ENCODE measurements at regions not wholly inside any gene's neighbourhood (a gene's known extent, or its start where the extent isn't known, plus 50 kb on each side); places are given as distances from the start of the nearest gene placed in this dataset.

GRCh38 chr12:59867689-59868088 is 271.9 kb downstream of the SLC16A7 start:
- Histone ChIP-seq H3K27ac (ENCODE audit: insufficient read depth, low read depth, low read length, poor library complexity, severe bottlenecking) (no peak overlapping the region), H3K4me3 (ENCODE audit: insufficient read depth, low read depth, low read length) (no peak overlapping the region), H3K36me3 (ENCODE audit: control insufficient read depth, insufficient read depth, low read length) (no peaks in the 10 kb centered on the region), H3K9me3 (ENCODE audit: control insufficient read depth, low read length) (no peaks in the 10 kb centered on the region), H3K4me1 (ENCODE audit: control insufficient read depth, insufficient read depth, low read length) (no peaks in the 10 kb centered on the region), H3K27me3 (ENCODE audit: control insufficient read depth, insufficient read depth, low read length, poor library complexity, severe bottlenecking) (no peaks in the 10 kb centered on the region)
- WGBS, 2 experiments, result 85 to 86% methylated on average over 2 of the region's 2 CpGs

- H3K27me3 ChIP-seq (ENCODE audit: control insufficient read depth, insufficient read depth, low read length, poor library complexity, severe bottlenecking), result no peaks in the 10 kb centered on the region
- WGBS, 2 experiments, result 92 to 93% methylated on average over 2 of the region's 2 CpGs
- no peaks in the 10 kb centered on the region for H3K9me3 ChIP-seq (ENCODE audit: control insufficient read depth, low read length)
- H3K4me3 ChIP-seq (ENCODE audit: insufficient read depth, low read depth, low read length), result no peak overlapping the region
- no peaks in the 10 kb centered on the region for H3K4me1 ChIP-seq (ENCODE audit: control insufficient read depth, insufficient read depth, low read length)
- H3K36me3 ChIP-seq (ENCODE audit: control insufficient read depth, insufficient read depth, low read length), result no peaks in the 10 kb centered on the region
- H3K27ac ChIP-seq (ENCODE audit: insufficient read depth, low read depth, low read length, poor library complexity, severe bottlenecking), result no peak overlapping the region
These were observed 275.9 kb downstream of the SLC16A7 start for GRCh38 chr12:59871779-59872178.

- Histone ChIP-seq H3K27me3 (ENCODE audit: control insufficient read depth, insufficient read depth, low read length, poor library complexity, severe bottlenecking) (no peaks in the 10 kb centered on the region), H3K4me1 (ENCODE audit: control insufficient read depth, insufficient read depth, low read length) (no peaks in the 10 kb centered on the region), H3K27ac (ENCODE audit: insufficient read depth, low read depth, low read length, poor library complexity, severe bottlenecking) (no peak overlapping the region), H3K4me3 (ENCODE audit: insufficient read depth, low read depth, low read length) (no peak overlapping the region), H3K36me3 (ENCODE audit: control insufficient read depth, insufficient read depth, low read length) (no peaks in the 10 kb centered on the region), H3K9me3 (ENCODE audit: control insufficient read depth, low read length) (no peaks in the 10 kb centered on the region)
- 100% methylated on average over 1 of the region's 1 CpG; no CpG with 5 or more reads in 1 of the 2 experiments for WGBS, 2 experiments
These were observed 277.3 kb downstream of the SLC16A7 start for GRCh38 chr12:59873136-59873535.

GRCh38 chr12:59874781-59875180 is 279.0 kb downstream of the SLC16A7 start:
- Histone ChIP-seq H3K4me3 (ENCODE audit: insufficient read depth, low read depth, low read length) (no peak overlapping the region), H3K36me3 (ENCODE audit: control insufficient read depth, insufficient read depth, low read length) (no peaks in the 10 kb centered on the region), H3K27me3 (ENCODE audit: control insufficient read depth, insufficient read depth, low read length, poor library complexity, severe bottlenecking) (no peaks in the 10 kb centered on the region), H3K9me3 (ENCODE audit: control insufficient read depth, low read length) (no peaks in the 10 kb centered on the region), H3K27ac (ENCODE audit: insufficient read depth, low read depth, low read length, poor library complexity, severe bottlenecking) (no peak overlapping the region), H3K4me1 (ENCODE audit: control insufficient read depth, insufficient read depth, low read length) (no peaks in the 10 kb centered on the region)
- WGBS, 2 experiments, result 67 to 80% methylated on average over 1 of the region's 1 CpG

GRCh38 chr12:59886131-59886733 is 290.4 kb downstream of the SLC16A7 start:
- Histone ChIP-seq H3K36me3 (ENCODE audit: control insufficient read depth, insufficient read depth, low read length) (no peaks in the 10 kb centered on the region), H3K9me3 (ENCODE audit: control insufficient read depth, low read length) (no peaks in the 10 kb centered on the region), H3K4me1 (ENCODE audit: control insufficient read depth, insufficient read depth, low read length) (no peaks in the 10 kb centered on the region), H3K4me3 (ENCODE audit: insufficient read depth, low read depth, low read length) (no peak overlapping the region), H3K27me3 (ENCODE audit: control insufficient read depth, insufficient read depth, low read length, poor library complexity, severe bottlenecking) (no peaks in the 10 kb centered on the region), H3K27ac (ENCODE audit: insufficient read depth, low read depth, low read length, poor library complexity, severe bottlenecking) (no peak overlapping the region)
- 84 to 94% methylated on average over 2 of the region's 2 CpGs for WGBS, 2 experiments

GRCh38 chr12:59887178-59887577 is 291.3 kb downstream of the SLC16A7 start:
- no peak overlapping the region for H3K4me3 ChIP-seq (ENCODE audit: insufficient read depth, low read depth, low read length)
- WGBS, 2 experiments, result 90 to 95% methylated on average over 3 of the region's 3 CpGs
- H3K27ac ChIP-seq (ENCODE audit: insufficient read depth, low read depth, low read length, poor library complexity, severe bottlenecking), result no peak overlapping the region
- no peaks in the 10 kb centered on the region for H3K9me3 ChIP-seq (ENCODE audit: control insufficient read depth, low read length)
- no peaks in the 10 kb centered on the region for H3K27me3 ChIP-seq (ENCODE audit: control insufficient read depth, insufficient read depth, low read length, poor library complexity, severe bottlenecking)
- no peaks in the 10 kb centered on the region for H3K36me3 ChIP-seq (ENCODE audit: control insufficient read depth, insufficient read depth, low read length)
- no peaks in the 10 kb centered on the region for H3K4me1 ChIP-seq (ENCODE audit: control insufficient read depth, insufficient read depth, low read length)

- H3K9me3 ChIP-seq (ENCODE audit: control insufficient read depth, low read length), result no peaks in the 10 kb centered on the region
- H3K36me3 ChIP-seq (ENCODE audit: control insufficient read depth, insufficient read depth, low read length), result no peaks in the 10 kb centered on the region
- 97% methylated on average over 3 of the region's 3 CpGs; no CpG with 5 or more reads in 1 of the 2 experiments for WGBS, 2 experiments
- no peak overlapping the region for H3K27ac ChIP-seq (ENCODE audit: insufficient read depth, low read depth, low read length, poor library complexity, severe bottlenecking)
- H3K27me3 ChIP-seq (ENCODE audit: control insufficient read depth, insufficient read depth, low read length, poor library complexity, severe bottlenecking), result no peaks in the 10 kb centered on the region
- H3K4me3 ChIP-seq (ENCODE audit: insufficient read depth, low read depth, low read length), result no peak overlapping the region
- no peaks in the 10 kb centered on the region for H3K4me1 ChIP-seq (ENCODE audit: control insufficient read depth, insufficient read depth, low read length)
These were observed 295.2 kb downstream of the SLC16A7 start for GRCh38 chr12:59890896-59891579.

GRCh38 chr12:59895166-59895775 is 299.4 kb downstream of the SLC16A7 start:
- H3K27ac ChIP-seq (ENCODE audit: insufficient read depth, low read depth, low read length, poor library complexity, severe bottlenecking), result no peak overlapping the region
- no peaks in the 10 kb centered on the region for H3K27me3 ChIP-seq (ENCODE audit: control insufficient read depth, insufficient read depth, low read length, poor library complexity, severe bottlenecking)
- no peaks in the 10 kb centered on the region for H3K36me3 ChIP-seq (ENCODE audit: control insufficient read depth, insufficient read depth, low read length)
- no peak overlapping the region for H3K4me3 ChIP-seq (ENCODE audit: insufficient read depth, low read depth, low read length)
- WGBS, 2 experiments, result 81 to 100% methylated on average over 1 of the region's 1 CpG
- no peaks in the 10 kb centered on the region for H3K9me3 ChIP-seq (ENCODE audit: control insufficient read depth, low read length)
- no peaks in the 10 kb centered on the region for H3K4me1 ChIP-seq (ENCODE audit: control insufficient read depth, insufficient read depth, low read length)

GRCh38 chr12:59904874-59905521 is 309.2 kb downstream of the SLC16A7 start:
- Histone ChIP-seq H3K4me1 (ENCODE audit: control insufficient read depth, insufficient read depth, low read length) (no peaks in the 10 kb centered on the region), H3K27ac (ENCODE audit: insufficient read depth, low read depth, low read length, poor library complexity, severe bottlenecking) (no peak overlapping the region), H3K4me3 (ENCODE audit: insufficient read depth, low read depth, low read length) (no peak overlapping the region), H3K36me3 (ENCODE audit: control insufficient read depth, insufficient read depth, low read length) (no peaks in the 10 kb centered on the region), H3K9me3 (ENCODE audit: control insufficient read depth, low read length) (no peaks in the 10 kb centered on the region), H3K27me3 (ENCODE audit: control insufficient read depth, insufficient read depth, low read length, poor library complexity, severe bottlenecking) (no peaks in the 10 kb centered on the region)
- WGBS, 2 experiments, result 90 to 97% methylated on average over 3 of the region's 3 CpGs

GRCh38 chr12:59911516-59911915 is 315.7 kb downstream of the SLC16A7 start:
- 98 to 100% methylated on average over 2 of the region's 3 CpGs for WGBS, 2 experiments
- Histone ChIP-seq H3K36me3 (ENCODE audit: control insufficient read depth, insufficient read depth, low read length) (no peaks in the 10 kb centered on the region), H3K27ac (ENCODE audit: insufficient read depth, low read depth, low read length, poor library complexity, severe bottlenecking) (no peak overlapping the region)

More at GRCh38 chr12:59911516-59911915, 315.7 kb downstream of the SLC16A7 start:
- Histone ChIP-seq H3K27me3 (ENCODE audit: control insufficient read depth, insufficient read depth, low read length, poor library complexity, severe bottlenecking) (no peaks in the 10 kb centered on the region), H3K4me1 (ENCODE audit: control insufficient read depth, insufficient read depth, low read length) (no peaks in the 10 kb centered on the region), H3K4me3 (ENCODE audit: insufficient read depth, low read depth, low read length) (no peak overlapping the region), H3K9me3 (ENCODE audit: control insufficient read depth, low read length) (no peaks in the 10 kb centered on the region)

All from ectodermal cell (in vitro differentiated cells).